ENCODE measurements at regions not wholly inside any gene's neighbourhood (a gene's known extent, or its start where the extent isn't known, plus 50 kb on each side); places are given as distances from the start of the nearest gene placed in this dataset.
A peak's percentile ranks its signal among the peaks of the same experiment; 100 is the strongest.

GRCh38 chr9:119078015-119078414, 291.2 kb downstream of the BRINP1 start:
- no peaks in the 10 kb centered on the region for H3K79me2 ChIP-seq (replicated peaks; ENCODE audit: insufficient read depth)
- Mint-ChIP-seq H3K4me3 (no peak overlapping the region; the same call in 2 of the 3 replicates), H3K27me3 (ENCODE audit: insufficient read depth, low read depth, poor library complexity) (no peaks in the 10 kb centered on the region), H3K36me3 (ENCODE audit: low read depth) (no peaks in the 10 kb centered on the region), H3K27ac (peak overlapping the region; percentile 25), H3K9me3 (no peaks in the 10 kb centered on the region), H3K4me1 (peaks cover 38% of the 10 kb centered on the region)
- no peaks in the 10 kb centered on the region for H4K20me1 ChIP-seq (replicated peaks; ENCODE audit: insufficient read depth)
- no peaks in the 10 kb centered on the region for H3K9me2 ChIP-seq (ENCODE audit: insufficient read depth)
- H2AFZ ChIP-seq: no peak overlapping the region
- DNase-seq (ENCODE audit: low spot score) (peak; percentile 14), ATAC-seq (peak; percentile 52; the same call in 2 of the 3 replicates)
- 0 out of 2 replicates have a peak, but pooled peaks have one; percentile 57 for TF ChIP-seq ZNF462 (CRISPR knock-in tag; IDR thresholded peaks at IDR 0.05)
- TF ChIP-seq POLR2AphosphoS5 (IDR thresholded peaks at IDR 0.05; ENCODE audit: low read depth): no peak
- TF ChIP-seq NANOG (IDR thresholded peaks at IDR 0.05; ENCODE audit: borderline replicate concordance): peak; percentile 47; the same call in 1 of the 2 replicates
- no peak for TF ChIP-seq ZNF331 (CRISPR knock-in tag; IDR thresholded peaks at IDR 0.05; ENCODE audit: low read depth)
- no peaks in the 10 kb centered on the region for H3F3A ChIP-seq (replicated peaks; ENCODE audit: low read depth)
- no peaks in the 10 kb centered on the region for H3K36me3 ChIP-seq (ENCODE audit: insufficient read depth)
- no peak overlapping the region for H3K27ac ChIP-seq (ENCODE audit: low read depth)
- H3K27me3 ChIP-seq (ENCODE audit: insufficient read depth): no peaks in the 10 kb centered on the region
- H3K4me1 ChIP-seq (ENCODE audit: insufficient read depth): peaks cover 41% of the 10 kb centered on the region
- no peak overlapping the region; the same call in 1 of the 2 replicates for H3K4me2 ChIP-seq
- H3K4me3 ChIP-seq: no peak overlapping the region

GRCh38 chr9:119083673-119084072, 285.6 kb downstream of the BRINP1 start:
- ATAC-seq: no peak
- TF ChIP-seq EZH2phosphoT487 (IDR thresholded peaks at IDR 0.05; ENCODE audit: unreplicated experiment) (no peak), NANOG (IDR thresholded peaks at IDR 0.05; ENCODE audit: borderline replicate concordance) (no peak), CREB1 (CRISPR knock-in tag; IDR thresholded peaks at IDR 0.05; ENCODE audit: low read depth) (no peak), ZNF462 (CRISPR knock-in tag; IDR thresholded peaks at IDR 0.05) (no peak), ZNF331 (CRISPR knock-in tag; IDR thresholded peaks at IDR 0.05; ENCODE audit: low read depth) (no peak)

More at GRCh38 chr9:119083673-119084072, 285.6 kb downstream of the BRINP1 start:
- peak overlapping the region; percentile 28; the same call in 1 of the 2 replicates for H2AFZ ChIP-seq
- Mint-ChIP-seq H3K27ac (no peak overlapping the region), H3K36me3 (ENCODE audit: low read depth) (peaks cover 3% of the 10 kb centered on the region; the same call in 1 of the 3 replicates), H3K27me3 (ENCODE audit: insufficient read depth, low read depth, poor library complexity) (no peaks in the 10 kb centered on the region), H3K4me3 (no peak overlapping the region), H3K9me3 (no peaks in the 10 kb centered on the region), H3K4me1 (peaks cover 50% of the 10 kb centered on the region)
- no peak overlapping the region for H3K4me3 ChIP-seq
- no peaks in the 10 kb centered on the region for H3K36me3 ChIP-seq (ENCODE audit: insufficient read depth)
- no peaks in the 10 kb centered on the region for H3K27me3 ChIP-seq (ENCODE audit: insufficient read depth)
- no peak overlapping the region for H3K4me2 ChIP-seq
- peaks cover 11% of the 10 kb centered on the region; the same call in 1 of the 2 replicates for H3K9me2 ChIP-seq (ENCODE audit: insufficient read depth)
- DNase-seq (ENCODE audit: low spot score): no peak
- H3F3A ChIP-seq (replicated peaks; ENCODE audit: low read depth): peaks cover 8% of the 10 kb centered on the region; the same call in 1 of the 2 replicates
- H3K27ac ChIP-seq (ENCODE audit: low read depth): no peak overlapping the region
- H4K20me1 ChIP-seq (replicated peaks; ENCODE audit: insufficient read depth): no peaks in the 10 kb centered on the region
- no peaks in the 10 kb centered on the region for H3K79me2 ChIP-seq (replicated peaks; ENCODE audit: insufficient read depth)
- peaks cover 39% of the 10 kb centered on the region for H3K4me1 ChIP-seq (ENCODE audit: insufficient read depth)

Data from GM23338 (cell line).